ENCODE measurements at regions not wholly inside any gene's neighbourhood (a gene's known extent, or its start where the extent isn't known, plus 50 kb on each side); places are given as distances from the start of the nearest gene placed in this dataset.

GRCh38 chr9:96078897-96079490 is 203.5 kb downstream of the ERCC6L2 start:
- CTCF ChIA-PET (ENCODE audit: partially characterized antibody) = interaction anchor here (0.9 kb wide), 1 partner anchor 209 kb away, joined by 4 read pairs; no protein-coding TSS in a partner anchor
- H4K91ac ChIP-seq (replicated peaks; ENCODE audit: insufficient read length, low read length) = no peak overlapping the region

More at GRCh38 chr9:96078897-96079490, 203.5 kb downstream of the ERCC6L2 start:
- no peaks in the 10 kb centered on the region for H3K27me3 ChIP-seq (replicated peaks in 1 of 4; ENCODE audit: control insufficient read depth in 3 of 4, extremely low read depth in 1 of 4, insufficient read depth in 3 of 4, low read length in 3 of 4)
- no peaks in the 10 kb centered on the region for H3K23me2 ChIP-seq (ENCODE audit: low read depth, low read length)
- no peaks in the 10 kb centered on the region for H3K36me3 ChIP-seq (ENCODE audit: control insufficient read depth in 2 of 4, insufficient read depth in 4 of 4, low read length in 3 of 4)
- H2BK20ac ChIP-seq (ENCODE audit: low read length) = no peak overlapping the region
- peaks cover 0 to 6% (median 2%) of the 10 kb centered on the region in 4 experiments; a peak in 2 of 7 replicates for H3K4me1 ChIP-seq (replicated peaks in 1 of 4; ENCODE audit: control insufficient read depth in 3 of 4, insufficient read depth in 4 of 4, low read length in 3 of 4)
- H3K9me3 ChIP-seq (ENCODE audit: insufficient read depth in 2 of 2, low read depth in 1 of 2, low read length in 1 of 2) = no peaks in the 10 kb centered on the region
- no peak overlapping the region for H2BK5ac ChIP-seq (ENCODE audit: low read depth, low read length)
- POLR2A ChIA-PET (ENCODE audit: partially characterized antibody) = no interaction called here
- no peak overlapping the region for H2BK120ac ChIP-seq (replicated peaks; ENCODE audit: low read depth, low read length)
- no peaks in the 10 kb centered on the region for H3K79me2 ChIP-seq (ENCODE audit: control insufficient read depth in 1 of 2, insufficient read depth in 2 of 2, low read length in 2 of 2)
- H3K18ac ChIP-seq (ENCODE audit: extremely low read depth, low read length) = no peak overlapping the region
- H4K8ac ChIP-seq (ENCODE audit: extremely low read depth, insufficient read depth, low read length) = no peak overlapping the region
- H3K23ac ChIP-seq (ENCODE audit: insufficient read length) = no peak overlapping the region
- no peak overlapping the region for H3K4ac ChIP-seq (replicated peaks; ENCODE audit: insufficient read length, low read depth, low read length)
- H3K79me1 ChIP-seq (ENCODE audit: low read depth, low read length) = no peaks in the 10 kb centered on the region
- H4K20me1 ChIP-seq (replicated peaks in 1 of 2; ENCODE audit: control insufficient read depth in 1 of 2, insufficient read depth in 2 of 2, low read length in 2 of 2) = no peaks in the 10 kb centered on the region
- H2BK12ac ChIP-seq (ENCODE audit: low read depth, low read length) = no peak overlapping the region
- H3K4me2 ChIP-seq (ENCODE audit: insufficient read depth in 1 of 2, low read depth in 2 of 2, low read length in 2 of 2) = no peak overlapping the region
- no peak overlapping the region for H3K56ac ChIP-seq (replicated peaks; ENCODE audit: insufficient read length, low read depth, low read length)
- no peak overlapping the region for H3K27ac ChIP-seq (ENCODE audit: low read depth, low read length)
- no peak overlapping the region for H3K9ac ChIP-seq (replicated peaks in 1 of 4; ENCODE audit: extremely low read depth in 1 of 4, low read depth in 3 of 4, low read length in 3 of 4)
- no peak overlapping the region for H2AFZ ChIP-seq (ENCODE audit: low read length)
- peak overlapping the region in 1 of 4 experiments; percentile 0; a peak in 1 of 8 replicates for H3K4me3 ChIP-seq (ENCODE audit: extremely low read depth in 1 of 4, insufficient read depth in 2 of 4, low read depth in 3 of 4, low read length in 4 of 4)
- H4K5ac ChIP-seq (ENCODE audit: insufficient read length, low read depth, low read length) = no peak overlapping the region
- no peak overlapping the region for H2BK15ac ChIP-seq (ENCODE audit: low read length)
- no peak overlapping the region for H2AK5ac ChIP-seq (ENCODE audit: low read depth, low read length)
- H3K14ac ChIP-seq (ENCODE audit: insufficient read length) = no peak overlapping the region
- DNase-seq (ENCODE audit: low read depth in 1 of 2, low spot score in 2 of 2) (no peak), FAIRE-seq (no peak)
- 80% methylated on average over 4 of the region's 4 CpGs; no CpG with 5 or more reads in 1 of the 2 experiments for WGBS, 2 experiments (ENCODE audit: extremely low coverage in 1 of 2, insufficient coverage in 1 of 2, insufficient read length in 1 of 2, insufficient replicate concordance in 2 of 2, low coverage in 1 of 2, low lambda C conversion rate in 2 of 2, missing lambda C conversion rate in 1 of 2)
- TF ChIP-seq POU5F1 (IDR thresholded peaks at IDR 0.05; ENCODE audit: low read depth, low read length) = no peak
